K562 (cell line): ENCODE measurements at regions not wholly inside any gene's neighbourhood (a gene's known extent, or its start where the extent isn't known, plus 50 kb on each side); places are given as distances from the start of the nearest gene placed in this dataset.

Experiments
- ATAC-seq: fragments of 200-7000 bp; cut with Tn5 transposase; 3 replicates; pipeline ENCODE4 v1.9.1; 2020; ENCODE audit warnings: moderate library complexity
- BruUV-seq: library from RNA; stranded (reverse); fragments of 400-500 nt; replicated peaks from 2 replicates; lab custom pipeline; 2021; lab: Mats Ljungman, UMichigan
- CTCF ChIA-PET: fragments of 300-600 bp; formaldehyde crosslinking; extraction: SDS; loops from one replicate; lab custom pipeline; 2021; ENCODE audit warnings: low intra/inter-chr PET ratio; lab: Yijun Ruan, JAX
- POLR2A ChIA-PET: fragments of 300-600, 350-650 bp; sonication (Branson Sonifier 250); formaldehyde crosslinking; extraction: SDS; loops from one replicate; lab custom pipeline; 2021; ENCODE audit warnings: antibody characterized with exemption, inconsistent platforms; lab: Yijun Ruan, JAX
- DNase-seq, 4 experiments: peaks; one replicate each; pipeline versions ENCODE4 v3.0.0 to v3.0.0-alpha.2; 2011 to 2018; ENCODE audit warnings: low spot score in 3 of 4, mixed read lengths in 3 of 4; ENCODE audit errors: extremely low read depth in 1 of 4
- FAIRE-seq: peaks from 2 replicates; lab custom pipeline; 2011; peaks lifted over from hg19 to GRCh38; lab: Jason Lieb, UNC
- H2AFZ ChIP-seq: 2 replicates; pipeline ENCODE4 v1.6.0; 2011; ENCODE audit warnings: low read depth, low read length, control low read depth, inconsistent platforms
- H3K27ac ChIP-seq: fragments of 200-600 bp; 3 replicates; pipeline ENCODE4 v1.8.0; 2011; ENCODE audit warnings: low read depth, mild to moderate bottlenecking, control low read depth, inconsistent platforms, low read length, moderate library complexity, mixed read lengths; ENCODE audit errors: extremely low read depth
- H3K27me3 ChIP-seq, 2 experiments: fragments of 300-600 bp in 1 of 2; 2 replicates in 1 of 2; 3 replicates in 1 of 2; pipeline versions ENCODE4 v1.6.0 to v1.8.0; 2011; ENCODE audit warnings: inconsistent platforms in 2 of 2, low read length in 2 of 2, mild to moderate bottlenecking in 1 of 2, mixed read lengths in 1 of 2, moderate library complexity in 1 of 2; ENCODE audit not compliant: control insufficient read depth in 2 of 2, insufficient read depth in 2 of 2
- H3K36me3 ChIP-seq: fragments of 300-600 bp; 3 replicates; pipeline ENCODE4 v1.8.0; 2011; ENCODE audit warnings: mild to moderate bottlenecking, low read length, inconsistent platforms; ENCODE audit not compliant: control insufficient read depth, insufficient read depth
- H3K4me1 ChIP-seq, 2 experiments: fragments of 200-600 bp in 1 of 2; replicated peaks in 1 of 2; 2 replicates in 1 of 2; 3 replicates in 1 of 2; pipeline versions ENCODE4 v1.5.1 to v1.8.0; 2011; ENCODE audit warnings: inconsistent platforms in 2 of 2, low read length in 2 of 2, mild to moderate bottlenecking in 1 of 2, mixed read lengths in 1 of 2, moderate library complexity in 1 of 2; ENCODE audit not compliant: control insufficient read depth in 2 of 2, insufficient read depth in 2 of 2
- H3K4me2 ChIP-seq: 2 replicates; pipeline ENCODE4 v1.6.1; 2011; ENCODE audit warnings: low read length, control low read depth, inconsistent platforms, mixed read lengths; ENCODE audit not compliant: insufficient read depth
- H3K4me3 ChIP-seq: fragments of 200-600 bp; sonication (generic), shearing (Covaris generic); 2 replicates; pipeline ENCODE4 v1.5.1; 2016; ENCODE audit warnings: control low read depth, inconsistent platforms
- H3K79me2 ChIP-seq: fragments of 200-600 bp; 3 replicates; pipeline ENCODE4 v1.8.0; 2011; ENCODE audit warnings: low read length, inconsistent platforms; ENCODE audit not compliant: control insufficient read depth, insufficient read depth
- H3K9ac ChIP-seq, 2 experiments: 2 replicates each; pipeline versions ENCODE4 v1.6.0 to v1.6.1; 2011; ENCODE audit warnings: low read depth in 2 of 2, low read length in 2 of 2, control low read depth in 1 of 2, inconsistent platforms in 1 of 2, mild to moderate bottlenecking in 1 of 2, mixed read lengths in 1 of 2; ENCODE audit not compliant: insufficient read depth in 1 of 2
- H3K9me1 ChIP-seq: one replicate; pipeline ENCODE4 v1.6.0; 2011; ENCODE audit warnings: inconsistent platforms, mild to moderate bottlenecking, low read length, moderate library complexity; ENCODE audit not compliant: control insufficient read depth, insufficient read depth
- H3K9me3 ChIP-seq: replicated peaks from 2 replicates; pipeline ENCODE4 v1.5.1; 2011; ENCODE audit warnings: low read depth, low read length, inconsistent platforms; ENCODE audit not compliant: control insufficient read depth, insufficient read depth
- H4K20me1 ChIP-seq: replicated peaks from 2 replicates; pipeline ENCODE4 v1.6.1; 2011; ENCODE audit warnings: low read length, inconsistent platforms, mixed read lengths; ENCODE audit not compliant: control insufficient read depth, insufficient read depth
- HDAC3 ChIP-seq: fragments of 450-650 bp; IDR thresholded peaks from 2 replicates; pipeline ENCODE4 v1.6.1; 2018; ENCODE audit warnings: borderline replicate concordance, mild to moderate bottlenecking, moderate library complexity; ENCODE audit not compliant: partially characterized antibody
- REST ChIP-seq, 2 experiments: fragments of 450-650 bp; formaldehyde crosslinking in 1 of 2; IDR thresholded peaks; 2 replicates each; pipeline versions ENCODE4 v1.4.0 to v1.6.1; 2014 to 2020; ENCODE audit warnings: mild to moderate bottlenecking in 2 of 2, borderline replicate concordance in 1 of 2, low read depth in 1 of 2
- SMARCB1 ChIP-seq: IDR thresholded peaks from 2 replicates; pipeline ENCODE4 v1.6.1; 2011; ENCODE audit warnings: improper control_type of control experiment, low read depth; ENCODE audit not compliant: insufficient read length
- TFAP4 ChIP-seq: sonication (generic); formaldehyde crosslinking; IDR thresholded peaks from 2 replicates; pipeline ENCODE4 v1.8.0; 2022; ENCODE audit warnings: missing genetic modification reagents, mild to moderate bottlenecking, moderate library complexity, borderline replicate concordance
- ZNF740 ChIP-seq, 3 experiments: fragments of 200-800 bp in 1 of 3; sonication (Bioruptor generic) in 1 of 3; sonication (generic) in 1 of 3; formaldehyde crosslinking in 1 of 3; IDR thresholded peaks; 2 replicates each; pipeline versions ENCODE4 v1.6.1 to v1.8.0; 2016 to 2022; ENCODE audit warnings: mild to moderate bottlenecking in 2 of 3, missing compliant biosample characterization in 2 of 3, missing genetic modification characterization in 2 of 3, missing genetic modification reagents in 1 of 3
- WGBS: fragments of 100-300 bp; shearing (Covaris generic); methylation state at CpG from one replicate; pipeline ENCODE4 v1.1.6; 2016; ENCODE audit warnings: low coverage, mixed read lengths; ENCODE audit not compliant: insufficient coverage; ENCODE audit errors: missing lambda C conversion rate; 5-methylcytosine and 5-hydroxymethylcytosine counted together
- in situ Hi-C: fragments of 300-500 bp; cut with MboI; formaldehyde crosslinking; loops from 4 replicates; pipeline ENCODE4 v1.15.0; 2018; ENCODE audit warnings: inconsistent platforms, mixed read lengths
- intact Hi-C: fragments of 100-400 bp; cut with micrococcal nuclease; formaldehyde crosslinking; loops from 2 replicates; pipeline ENCODE4 v1.14.2; 2022
- TF ChIP-seq, protein P1 (sequence below): fragments of 250-450 bp; sonication (Bioruptor Pico); IDR thresholded peaks from 2 replicates; pipeline ENCODE4 v1.5.0; 2020; ENCODE audit warnings: mild to moderate bottlenecking, borderline replicate concordance

GRCh38 chr5:99348597-99348996 lies 419.8 kb upstream of the CHD1 start:
- no peak overlapping the region for H3K4me3 ChIP-seq
- H3K27me3 ChIP-seq = no peaks in the 10 kb centered on the region
- H4K20me1 ChIP-seq = no peaks in the 10 kb centered on the region
- in situ Hi-C loops (no loop called here), intact Hi-C loops (no loop called here)
- H3K4me1 ChIP-seq = no peaks in the 10 kb centered on the region
- no peak for FAIRE-seq
- no peak overlapping the region for H2AFZ ChIP-seq
- BruUV-seq = no TSS peak
- CTCF ChIA-PET = no interaction called here
- POLR2A ChIA-PET = no interaction called here
- no peak overlapping the region for H3K4me2 ChIP-seq
- no peak overlapping the region for H3K27ac ChIP-seq
- no peak for DNase-seq
- no peak for ATAC-seq
- H3K36me3 ChIP-seq = no peaks in the 10 kb centered on the region
- no peaks in the 10 kb centered on the region for H3K79me2 ChIP-seq
- no peaks in the 10 kb centered on the region for H3K9me1 ChIP-seq
- 0 out of 2 replicates have a peak, but pooled peaks cover 5% of the 10 kb centered on the region for H3K9me3 ChIP-seq
- WGBS = 0% methylated on average over 4 of the region's 4 CpGs
- no peak overlapping the region for H3K9ac ChIP-seq
- TF ChIP-seq REST (IDR thresholded peaks at IDR 0.05; ENCODE audit: borderline replicate concordance) (no peak), REST (CRISPR knock-in tag; IDR thresholded peaks at IDR 0.05; ENCODE audit: low read depth) (no peak), TFAP4 (CRISPR knock-in tag) (no peak), SMARCB1 (no peak), ZNF740 (CRISPR knock-in tag; IDR thresholded peaks at IDR 0.05) (no peak), ZNF740 (tag; IDR thresholded peaks at IDR 0.05) (no peak), HDAC3 (no peak)
- TF ChIP-seq, protein P1, sequence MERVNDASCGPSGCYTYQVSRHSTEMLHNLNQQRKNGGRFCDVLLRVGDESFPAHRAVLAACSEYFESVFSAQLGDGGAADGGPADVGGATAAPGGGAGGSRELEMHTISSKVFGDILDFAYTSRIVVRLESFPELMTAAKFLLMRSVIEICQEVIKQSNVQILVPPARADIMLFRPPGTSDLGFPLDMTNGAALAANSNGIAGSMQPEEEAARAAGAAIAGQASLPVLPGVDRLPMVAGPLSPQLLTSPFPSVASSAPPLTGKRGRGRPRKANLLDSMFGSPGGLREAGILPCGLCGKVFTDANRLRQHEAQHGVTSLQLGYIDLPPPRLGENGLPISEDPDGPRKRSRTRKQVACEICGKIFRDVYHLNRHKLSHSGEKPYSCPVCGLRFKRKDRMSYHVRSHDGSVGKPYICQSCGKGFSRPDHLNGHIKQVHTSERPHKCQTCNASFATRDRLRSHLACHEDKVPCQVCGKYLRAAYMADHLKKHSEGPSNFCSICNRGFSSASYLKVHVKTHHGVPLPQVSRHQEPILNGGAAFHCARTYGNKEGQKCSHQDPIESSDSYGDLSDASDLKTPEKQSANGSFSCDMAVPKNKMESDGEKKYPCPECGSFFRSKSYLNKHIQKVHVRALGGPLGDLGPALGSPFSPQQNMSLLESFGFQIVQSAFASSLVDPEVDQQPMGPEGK (CRISPR knock-in tag) = no peak
